AG09319 (cell line): ENCODE measurements at regions not wholly inside any gene's neighbourhood (a gene's known extent, or its start where the extent isn't known, plus 50 kb on each side); places are given as distances from the start of the nearest gene placed in this dataset.
"Not testable (repeated sequence)": the region's sequence is repeated elsewhere in the genome, so short reads cannot be mapped to it uniquely, and the experiment has no call there.

Source experiments
- DNase-seq: peaks from one replicate; pipeline ENCODE4 v3.0.0-alpha.2; 2010; ENCODE audit warnings: low read depth; ENCODE audit errors: extremely low read depth
- CTCF ChIP-seq: IDR thresholded peaks from 2 replicates; pipeline ENCODE4 v1.5.1; 2011; ENCODE audit warnings: low read depth, mild to moderate bottlenecking, inconsistent platforms, low read length, moderate library complexity

- DNase-seq, result no peak
- TF ChIP-seq CTCF, result no peak; the same call in none of the 2 replicates
Observed at GRCh38 chrX:42290608-42291007, 367.3 kb upstream of the CASK start.

- no peak for TF ChIP-seq CTCF
Observed at GRCh38 chrX:42289492-42290385, 366.4 kb upstream of the CASK start.

GRCh38 chrX:42285681-42286080 is 362.3 kb upstream of the CASK start:
- DNase-seq, result not testable (repeated sequence)

More at GRCh38 chrX:42289492-42290385, 366.4 kb upstream of the CASK start:
- DNase-seq, result no peak

- TF ChIP-seq CTCF, result no peak
- DNase-seq, result no peak
Observed at GRCh38 chrX:42276982-42277690, 353.8 kb upstream of the CASK start.

- no peak for DNase-seq
- no peak for TF ChIP-seq CTCF
Observed at GRCh38 chrX:42274151-42274550, 350.8 kb upstream of the CASK start.

GRCh38 chrX:42273387-42273786 is 350.0 kb upstream of the CASK start:
- no peak for DNase-seq
- no peak for TF ChIP-seq CTCF

- DNase-seq, result no peak
- TF ChIP-seq CTCF, result no peak
Observed at GRCh38 chrX:42269186-42269585, 345.8 kb upstream of the CASK start.
